ENCODE measurements at regions not wholly inside any gene's neighbourhood (a gene's known extent, or its start where the extent isn't known, plus 50 kb on each side); places are given as distances from the start of the nearest gene placed in this dataset.

GRCh38 chr16:64132190-64132589, 989.7 kb downstream of the CDH11 start:
- TF ChIP-seq POLR2A (IDR thresholded peaks at IDR 0.05) (no peak), CTCF (IDR thresholded peaks at IDR 0.05) (no peak)
